GM19395 (cell line): ENCODE measurements at regions not wholly inside any gene's neighbourhood (a gene's known extent, or its start where the extent isn't known, plus 50 kb on each side); places are given as distances from the start of the nearest gene placed in this dataset.

Experiments
- ATAC-seq: cut with Tn5 transposase; IDR thresholded peaks from one replicate; pipeline ENCODE4 v1.9.1; 2021; ENCODE audit warnings: mild to moderate bottlenecking, moderate library complexity; ENCODE audit not compliant: unreplicated experiment

GRCh38 chr3:64919934-64920333 is 232.1 kb upstream of the ADAMTS9 start:
- ATAC-seq = no peak

- no peak for ATAC-seq
Measured at GRCh38 chr3:64918989-64919388, 231.2 kb upstream of the ADAMTS9 start.

GRCh38 chr3:64917914-64918453 is 230.2 kb upstream of the ADAMTS9 start:
- ATAC-seq = no peak

- ATAC-seq = no peak
Measured at GRCh38 chr3:64916937-64917336, 229.1 kb upstream of the ADAMTS9 start.

- no peak for ATAC-seq
Measured at GRCh38 chr3:64916192-64916798, 228.5 kb upstream of the ADAMTS9 start.

- ATAC-seq = no peak
Measured at GRCh38 chr3:64915778-64916177, 228.0 kb upstream of the ADAMTS9 start.

GRCh38 chr3:64913515-64913914 is 225.7 kb upstream of the ADAMTS9 start:
- ATAC-seq = no peak

- no peak for ATAC-seq
Measured at GRCh38 chr3:64911138-64911537, 223.3 kb upstream of the ADAMTS9 start.

- ATAC-seq = no peak
Measured at GRCh38 chr3:64909757-64910467, 222.1 kb upstream of the ADAMTS9 start.

GRCh38 chr3:64909011-64909410 is 221.2 kb upstream of the ADAMTS9 start:
- no peak for ATAC-seq

- no peak for ATAC-seq
Measured at GRCh38 chr3:64908251-64908685, 220.5 kb upstream of the ADAMTS9 start.

- no peak for ATAC-seq
Measured at GRCh38 chr3:64905906-64906410, 218.2 kb upstream of the ADAMTS9 start.

- ATAC-seq = no peak
Measured at GRCh38 chr3:64903006-64903405, 215.2 kb upstream of the ADAMTS9 start.

- no peak for ATAC-seq
Measured at GRCh38 chr3:64901986-64902516, 214.3 kb upstream of the ADAMTS9 start.

GRCh38 chr3:64901522-64901885 is 213.7 kb upstream of the ADAMTS9 start:
- no peak for ATAC-seq

GRCh38 chr3:64900617-64901521 is 213.1 kb upstream of the ADAMTS9 start:
- no peak for ATAC-seq

GRCh38 chr3:64900156-64900555 is 212.4 kb upstream of the ADAMTS9 start:
- ATAC-seq = no peak

GRCh38 chr3:64898941-64899340 is 211.1 kb upstream of the ADAMTS9 start:
- no peak for ATAC-seq

GRCh38 chr3:64895991-64896895 is 208.4 kb upstream of the ADAMTS9 start:
- no peak for ATAC-seq
